M059J (cell line): ENCODE measurements at regions not wholly inside any gene's neighbourhood (a gene's known extent, or its start where the extent isn't known, plus 50 kb on each side); places are given as distances from the start of the nearest gene placed in this dataset.
"Not testable (repeated sequence)": the region's sequence is repeated elsewhere in the genome, so short reads cannot be mapped to it uniquely, and the experiment has no call there.

Experiments used
- DNase-seq: peaks from one replicate; pipeline ENCODE4 v3.0.0-alpha.2; 2012; ENCODE audit warnings: low read depth

DNA sequence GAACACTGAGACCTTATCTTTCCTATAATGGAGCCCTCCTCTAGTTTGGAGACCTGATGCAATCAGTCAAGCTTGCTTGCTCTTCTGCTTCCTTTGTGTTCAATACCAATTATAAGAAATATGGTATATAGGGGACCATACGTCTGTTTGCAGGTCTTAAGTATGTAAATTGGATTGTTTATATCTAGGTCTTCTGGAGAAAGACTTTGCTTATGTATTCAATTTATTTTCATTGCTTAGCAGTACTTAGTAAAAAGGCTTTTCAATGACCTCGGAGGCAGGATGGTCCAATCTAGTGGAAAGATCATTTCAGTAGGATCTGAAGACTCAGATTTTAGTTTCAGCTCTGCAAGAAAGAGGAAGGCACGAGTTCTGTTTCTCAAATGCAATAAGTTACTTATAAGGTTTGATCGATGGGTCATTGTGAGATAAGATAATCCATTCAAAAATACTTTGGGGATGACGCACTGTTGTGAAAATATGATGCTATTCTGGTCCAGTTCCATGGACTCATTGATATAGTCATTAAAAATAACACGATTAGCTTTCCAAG, 571.6 kb downstream of the SH2D4B start:
- DNase-seq: no peak

DNA sequence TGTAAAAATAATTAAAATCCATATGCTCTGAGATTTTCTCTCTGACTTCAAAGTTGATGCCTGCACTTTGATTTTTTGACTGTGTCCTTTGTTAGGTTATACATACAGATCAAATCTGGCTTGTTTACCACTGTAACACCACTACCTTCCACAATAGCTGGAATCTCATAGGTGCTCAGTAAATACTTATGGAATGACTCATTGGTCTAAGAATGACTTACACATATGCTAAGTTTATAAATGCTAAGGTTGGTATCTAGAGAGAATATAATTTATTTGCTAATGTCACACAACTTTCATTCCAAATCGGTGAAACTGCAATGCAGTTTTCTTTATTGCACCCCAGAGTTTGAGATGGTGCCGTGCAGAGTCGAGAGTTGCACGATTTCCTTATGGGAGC, 578.5 kb downstream of the SH2D4B start:
- DNase-seq: peak; percentile 28

DNA sequence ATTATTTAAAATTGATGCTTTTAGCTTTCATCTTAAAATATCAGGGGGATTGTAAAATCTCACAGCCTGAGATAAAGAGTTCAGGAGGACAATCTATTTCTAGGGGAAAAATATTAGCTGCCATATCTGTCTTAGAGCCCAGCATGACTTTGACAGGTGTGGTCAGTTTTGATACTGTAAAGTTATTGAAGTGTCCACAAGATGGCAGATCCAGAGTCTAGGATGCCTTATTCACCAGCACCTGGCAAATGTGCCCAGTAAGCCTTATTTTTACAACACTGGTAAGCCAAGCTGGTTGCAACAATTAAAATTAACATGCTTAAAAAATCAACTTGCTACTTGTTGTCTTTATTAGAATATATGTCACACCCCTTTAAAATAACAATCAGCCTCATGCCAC, 579.3 kb downstream of the SH2D4B start:
- DNase-seq: peak; percentile 7

DNA sequence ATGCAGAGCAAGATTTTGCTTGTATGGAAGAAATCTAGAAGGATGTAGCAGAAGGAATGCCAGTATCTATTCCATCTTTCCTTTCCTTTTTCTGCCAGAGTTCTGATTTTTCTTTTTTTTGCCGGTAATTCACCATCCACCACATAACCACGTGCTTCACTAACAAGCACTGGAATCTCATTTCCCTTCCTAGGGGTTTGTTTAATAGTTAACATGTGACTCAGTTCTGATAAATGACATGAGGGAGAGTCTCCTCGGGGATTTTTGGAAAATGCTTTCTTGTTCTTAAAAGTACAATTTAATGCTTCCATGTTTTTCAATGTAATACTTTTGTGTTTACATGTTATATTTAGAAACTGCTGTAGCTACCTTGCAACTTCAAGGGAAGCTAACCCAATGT, 590.2 kb downstream of the SH2D4B start:
- DNase-seq: peak; percentile 4

DNA sequence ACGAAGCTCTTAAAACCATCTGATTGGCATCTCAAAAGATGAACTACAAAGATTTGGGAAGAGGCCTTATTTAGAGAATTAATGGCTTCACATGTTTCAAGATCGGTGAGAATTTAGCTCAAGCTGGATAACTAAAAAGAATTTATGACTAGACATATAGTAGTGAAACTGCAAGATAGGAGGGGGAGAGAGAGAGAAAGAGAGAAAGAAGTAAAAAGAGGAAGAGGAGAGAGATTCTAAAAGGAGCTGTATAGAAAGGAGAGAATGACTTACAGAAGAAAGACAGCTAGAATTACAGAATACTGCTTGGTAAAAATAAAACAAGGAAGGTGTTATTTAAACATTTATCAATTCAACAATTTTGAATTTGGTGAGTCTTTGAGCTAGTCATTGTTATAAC, 592.3 kb downstream of the SH2D4B start:
- DNase-seq: no peak

DNA sequence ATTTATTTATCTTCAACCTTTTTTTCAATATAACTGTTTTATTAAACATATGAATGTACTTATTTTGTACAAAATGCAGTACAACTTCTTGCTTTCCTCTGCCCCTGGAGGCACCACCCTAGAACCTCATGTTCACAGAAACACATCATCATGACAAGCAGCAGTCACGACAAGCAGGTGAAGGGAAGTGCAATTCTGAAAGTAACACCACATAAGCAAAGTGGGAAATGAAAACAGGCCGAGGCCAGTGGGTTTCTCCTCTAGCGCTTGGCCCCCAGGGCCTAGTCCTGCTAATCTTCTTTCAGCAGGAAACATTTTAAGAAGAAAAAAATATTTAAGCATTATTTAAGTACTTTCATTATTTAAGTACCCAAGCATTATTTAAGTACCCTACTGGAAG, 598.1 kb downstream of the SH2D4B start:
- DNase-seq: no peak

DNA sequence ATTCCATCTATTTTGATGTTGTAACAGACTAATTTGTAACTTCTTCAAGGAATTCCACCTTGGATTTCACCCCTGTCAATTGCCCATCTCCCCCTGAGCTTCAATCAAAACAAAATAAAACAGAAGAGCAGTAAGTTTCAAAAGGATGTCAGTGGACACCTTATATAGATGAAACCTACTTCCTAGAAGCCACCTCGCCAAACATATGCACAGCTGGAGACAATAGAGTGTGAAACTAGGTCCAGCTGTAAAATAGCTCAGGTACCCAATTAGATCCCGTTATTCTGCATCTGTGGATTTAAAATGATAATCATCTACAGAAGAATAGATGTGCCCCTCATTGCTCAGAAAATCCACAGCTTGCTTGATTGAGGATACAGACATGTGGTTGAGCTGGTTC, 598.6 kb downstream of the SH2D4B start:
- no peak for DNase-seq

DNA sequence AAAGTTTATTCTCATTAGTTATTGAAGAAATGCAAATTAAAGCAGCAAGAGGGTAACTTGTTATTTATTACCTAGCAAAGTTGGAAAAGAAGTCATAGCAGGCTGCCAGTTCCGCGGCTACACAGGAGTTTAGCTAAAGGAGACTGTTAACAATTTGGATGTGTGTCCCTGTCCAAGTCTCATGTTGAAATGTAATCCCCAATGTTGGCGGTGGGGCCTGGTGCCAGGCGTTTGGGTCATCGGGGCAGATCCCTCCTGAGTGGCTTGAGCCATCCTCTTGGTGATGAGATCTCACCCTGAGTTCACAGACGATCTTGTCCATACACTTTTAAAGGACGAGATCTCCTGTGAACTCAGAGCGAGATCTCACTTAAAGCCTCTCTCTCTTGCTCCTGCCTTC, 608.3 kb downstream of the SH2D4B start:
- DNase-seq: no peak

DNA sequence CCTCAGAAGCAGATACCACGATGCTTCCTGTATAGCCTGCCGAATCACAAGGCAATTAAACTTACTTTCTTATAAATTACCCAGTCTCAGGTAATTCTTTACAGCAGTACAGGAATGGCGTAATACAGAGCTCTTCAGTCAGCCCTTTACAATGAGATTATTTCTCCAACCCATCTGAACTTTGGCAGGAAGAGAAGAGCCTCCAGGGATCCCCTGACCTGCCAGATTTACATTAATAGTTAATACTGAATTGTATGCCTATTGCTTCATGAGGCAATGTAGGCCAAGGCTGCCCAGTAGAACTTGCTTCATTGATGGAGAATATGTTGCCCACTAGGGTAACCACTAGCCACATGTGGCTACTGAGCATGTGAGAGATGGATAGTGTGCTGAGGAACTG, 608.7 kb downstream of the SH2D4B start:
- no peak for DNase-seq

DNA sequence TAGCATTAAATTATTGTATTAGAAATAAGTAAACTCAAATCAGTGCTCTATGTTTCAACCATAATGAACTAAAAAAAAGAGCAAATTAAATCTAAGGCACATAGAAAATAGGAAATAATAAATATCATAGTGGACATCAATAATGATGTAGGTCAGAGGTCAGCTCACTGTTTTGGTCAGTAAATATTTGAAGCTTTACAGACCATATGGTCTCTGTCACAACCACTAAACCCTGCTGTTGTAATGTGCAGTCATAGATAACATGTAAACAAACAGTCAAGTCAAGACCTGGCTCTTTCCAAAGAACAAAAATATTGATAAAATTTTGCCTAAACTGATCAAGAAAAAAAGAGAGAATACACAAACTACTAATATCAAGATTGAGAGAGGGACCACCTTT, 615.0 kb downstream of the SH2D4B start:
- no peak for DNase-seq

DNA sequence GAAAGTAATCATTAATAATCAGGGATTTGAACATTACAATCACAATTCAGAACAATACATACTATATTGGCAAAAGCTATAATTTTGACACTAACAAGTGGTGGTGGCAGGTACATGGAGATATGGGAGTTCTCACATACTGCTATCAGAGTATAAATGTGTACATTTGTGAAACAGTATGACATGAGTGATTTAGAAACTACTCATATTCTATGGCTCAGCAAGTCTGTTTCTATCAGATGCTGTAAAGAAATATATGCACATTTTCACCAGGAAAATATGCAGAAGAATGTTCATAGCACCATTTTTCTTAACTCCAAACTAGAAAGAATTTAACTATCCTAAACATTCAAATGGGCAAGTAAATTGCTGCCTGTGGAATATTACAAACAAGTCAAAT, 620.0 kb downstream of the SH2D4B start:
- no peak for DNase-seq

DNA sequence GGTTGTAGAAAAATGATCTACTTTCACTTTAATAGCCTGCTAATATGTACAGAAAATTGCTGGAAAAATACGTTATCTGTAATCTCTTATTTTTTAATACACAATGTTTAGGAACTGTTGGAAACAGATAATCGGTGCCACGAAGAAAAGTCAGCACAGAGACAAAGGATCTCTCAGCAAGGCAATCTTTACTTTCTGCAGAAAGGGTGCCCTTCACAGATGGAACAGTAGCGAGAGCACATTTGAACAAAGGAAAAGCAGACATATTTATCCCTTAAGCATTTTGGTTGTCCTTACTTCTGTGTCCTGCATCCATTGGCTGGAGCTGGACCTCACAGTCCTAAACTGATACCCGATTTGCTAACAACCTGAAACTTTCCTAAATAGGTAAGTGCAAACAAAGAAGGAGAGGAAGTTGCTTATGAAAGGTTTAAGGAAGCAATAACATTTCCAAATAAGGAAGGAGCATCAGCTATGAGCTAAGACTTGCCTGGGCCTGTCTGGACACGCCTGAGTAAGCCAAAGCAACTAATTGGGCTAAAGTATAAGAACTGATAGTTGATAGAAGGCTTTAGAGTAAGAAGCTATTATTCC, 640.0 kb downstream of the SH2D4B start:
- no peak for DNase-seq

DNA sequence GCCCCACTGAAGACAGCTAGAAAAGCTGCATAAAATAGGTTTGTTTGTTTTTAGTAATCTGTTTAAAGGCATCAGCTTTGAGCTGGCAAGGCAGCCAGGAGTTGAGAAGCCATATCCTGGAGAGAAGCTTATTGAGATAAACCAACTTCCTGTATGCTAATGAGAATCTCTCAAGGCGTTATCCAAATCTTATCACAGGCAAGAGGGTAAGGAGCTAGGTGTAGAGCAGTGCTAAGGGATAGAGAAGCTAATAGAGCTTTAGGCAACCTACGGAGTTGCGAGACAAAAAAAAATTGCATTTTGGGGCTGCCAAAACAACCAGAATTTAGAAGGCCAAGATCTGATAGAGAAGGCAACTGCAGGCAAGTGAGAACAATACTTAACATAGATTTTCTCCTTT, 641.6 kb downstream of the SH2D4B start:
- DNase-seq: no peak

DNA sequence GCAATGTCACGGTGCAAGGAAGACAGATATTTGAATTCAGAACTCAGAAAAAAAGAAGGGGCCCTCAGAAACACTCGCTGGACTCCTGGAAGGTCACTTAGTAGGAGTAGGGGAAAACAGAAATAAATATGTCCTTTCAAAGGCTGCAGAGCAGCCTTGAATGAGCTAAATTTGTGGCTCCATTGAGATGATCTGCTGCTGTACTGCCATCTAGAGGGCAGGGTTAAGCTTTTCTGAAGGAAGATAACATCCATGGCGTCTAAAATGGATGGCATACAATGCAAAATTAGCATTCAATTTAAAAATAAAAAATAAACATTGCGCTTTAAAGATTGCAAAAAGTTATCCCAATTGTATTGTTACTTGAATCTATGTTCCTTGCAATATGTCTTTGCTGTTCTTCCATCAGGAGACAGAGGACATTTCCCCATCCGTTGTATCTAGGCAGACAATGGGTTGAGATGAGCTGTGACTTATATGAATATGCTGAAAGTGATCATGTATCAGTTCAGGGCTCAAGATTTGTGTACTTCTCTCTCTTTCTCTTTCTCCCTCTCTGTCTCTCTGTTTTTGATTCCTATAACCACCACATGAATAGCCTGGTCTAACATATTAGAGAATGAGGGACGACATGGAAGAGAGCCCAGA, 642.2 kb downstream of the SH2D4B start:
- DNase-seq: peak; percentile 19

DNA sequence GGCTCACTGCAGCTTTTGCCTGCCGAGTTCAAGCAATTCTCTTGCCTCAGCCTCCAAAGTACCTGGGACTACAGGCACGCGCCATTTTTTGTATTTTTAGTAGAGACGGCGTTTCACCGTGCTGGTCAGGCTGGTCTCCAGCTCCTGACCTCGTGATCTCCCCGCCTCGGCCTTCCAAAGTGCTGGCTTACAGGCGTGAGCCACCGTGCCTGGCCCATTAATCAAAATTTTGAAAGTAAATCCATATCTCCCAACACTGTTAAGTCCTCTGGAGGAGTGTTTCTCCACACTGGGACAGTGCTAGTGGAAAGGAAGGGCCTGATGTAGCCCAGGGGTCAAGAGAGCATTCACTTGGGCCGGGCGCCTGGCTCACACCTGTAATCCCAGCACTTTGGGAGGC, 644.6 kb downstream of the SH2D4B start:
- DNase-seq: no peak

DNA sequence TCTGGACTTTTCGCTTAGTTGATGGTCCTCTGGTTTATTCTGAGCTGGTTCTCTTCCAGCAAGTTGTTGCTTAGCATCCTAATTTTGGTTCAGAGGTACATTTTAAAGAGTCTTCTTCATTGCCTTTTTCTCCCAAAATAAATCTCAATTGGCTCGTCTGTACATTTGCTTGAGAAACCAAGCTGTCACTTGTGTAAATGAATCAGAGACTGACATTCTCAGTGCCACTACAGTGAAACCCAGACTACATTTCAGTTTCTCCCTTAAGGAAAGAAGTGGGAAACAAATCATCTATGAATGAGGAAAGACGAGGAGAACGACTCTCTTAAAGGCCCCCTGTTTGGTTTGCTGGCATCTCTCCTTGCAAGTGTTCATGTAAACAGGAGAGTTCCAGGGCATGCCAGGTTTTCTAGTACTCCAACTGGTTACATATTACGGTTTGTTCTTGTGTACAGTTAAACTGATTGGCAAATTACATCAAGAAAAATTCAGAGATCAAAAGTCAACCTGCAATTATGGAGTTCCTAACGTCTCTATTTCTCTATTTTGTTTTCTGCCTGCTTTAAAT, 654.6 kb downstream of the SH2D4B start:
- DNase-seq: no peak

DNA sequence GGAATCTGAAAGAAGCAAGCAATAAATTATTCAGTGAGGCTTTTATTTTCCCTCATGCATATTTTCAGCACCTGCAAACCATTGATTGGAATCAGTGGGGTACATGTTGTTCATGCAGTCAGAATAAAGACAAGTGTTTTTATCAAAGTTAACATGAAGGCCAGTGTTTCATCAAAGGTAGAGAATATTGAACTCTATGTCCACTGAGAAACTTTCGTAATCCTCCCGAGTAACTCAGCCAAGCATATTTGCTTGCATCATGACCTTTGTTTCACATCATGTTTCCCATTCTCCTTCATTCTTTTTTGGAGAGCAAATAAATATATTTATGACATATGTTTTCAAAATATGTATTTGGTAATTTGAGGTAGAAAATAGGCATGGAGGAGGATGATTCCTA, 663.1 kb downstream of the SH2D4B start:
- no peak for DNase-seq

DNA sequence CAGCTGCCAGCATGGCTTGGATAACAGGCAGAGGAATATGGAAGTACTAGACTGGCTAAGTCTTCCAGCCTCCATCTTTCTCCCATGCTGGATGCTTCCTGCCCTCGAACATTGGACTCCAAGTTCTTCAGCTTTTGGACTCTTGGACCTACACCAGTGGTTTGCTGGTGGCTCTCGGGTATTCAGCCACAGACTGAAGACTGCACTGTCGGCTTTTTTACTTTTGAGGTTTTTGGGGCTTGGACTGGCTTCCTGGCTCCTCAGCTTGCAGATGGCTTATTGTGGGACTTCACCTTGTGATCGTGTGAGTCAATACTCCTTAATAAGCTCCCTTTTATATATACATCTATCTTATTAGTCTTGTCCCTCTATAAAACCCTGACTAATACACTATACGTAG, 667.6 kb upstream of the NRG3 start:
- DNase-seq: not testable (repeated sequence)

DNA sequence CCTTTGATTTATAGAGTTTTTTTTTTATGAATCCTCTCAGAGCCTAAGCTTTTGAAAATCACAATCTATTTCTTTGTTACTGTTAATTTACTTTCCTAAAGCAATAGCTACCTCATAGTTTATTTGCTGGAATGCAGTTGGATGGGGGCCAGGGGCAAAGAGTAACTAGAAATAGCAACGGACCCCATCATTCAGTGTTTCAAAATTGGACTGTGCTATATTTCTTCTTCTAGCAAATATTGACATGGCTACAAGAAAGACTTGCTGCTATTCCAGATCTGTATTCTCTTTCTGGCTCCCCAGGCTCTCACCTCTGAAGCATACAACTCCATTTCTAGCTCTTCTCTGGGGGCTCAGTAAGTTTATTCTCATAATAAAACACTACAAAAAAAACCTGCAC, 661.6 kb upstream of the NRG3 start:
- DNase-seq: no peak

DNA sequence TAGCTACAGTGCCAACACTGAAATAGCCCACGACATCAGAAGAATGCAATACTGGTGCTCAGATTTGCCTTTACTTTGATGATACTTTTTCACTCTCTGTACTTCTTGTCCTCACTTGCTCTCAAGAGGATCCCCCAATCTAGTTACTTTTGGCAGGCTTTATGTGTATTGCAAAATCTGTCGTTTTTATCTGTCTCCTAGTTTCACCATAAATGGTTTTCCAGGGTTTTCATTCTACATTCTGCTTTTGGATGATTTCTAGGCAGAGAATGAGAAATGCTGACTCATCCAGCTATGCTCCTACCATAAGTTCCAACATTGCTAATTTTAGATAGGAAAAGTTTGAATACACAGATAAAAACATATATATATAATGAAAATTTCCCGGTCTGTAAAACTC, 659.5 kb upstream of the NRG3 start:
- DNase-seq: no peak

DNA sequence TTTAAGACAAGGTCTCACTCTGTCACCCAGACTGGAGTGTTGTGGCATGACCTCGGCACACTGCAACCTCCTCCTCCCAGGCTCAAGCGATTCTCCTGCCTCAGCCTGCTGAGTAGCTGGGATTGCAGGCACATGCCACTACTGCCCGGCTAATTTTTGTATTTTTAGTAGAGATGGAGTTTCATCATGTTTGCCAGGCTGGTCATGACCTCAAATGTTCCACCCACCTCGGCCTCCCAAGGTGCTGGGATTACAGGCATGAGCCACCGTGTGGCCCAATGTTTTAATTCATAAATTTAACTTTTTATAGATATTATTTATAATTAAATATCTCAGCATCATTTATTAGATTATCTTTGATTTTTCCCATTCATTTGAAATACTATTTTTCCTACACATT, 658.0 kb upstream of the NRG3 start:
- no peak for DNase-seq

DNA sequence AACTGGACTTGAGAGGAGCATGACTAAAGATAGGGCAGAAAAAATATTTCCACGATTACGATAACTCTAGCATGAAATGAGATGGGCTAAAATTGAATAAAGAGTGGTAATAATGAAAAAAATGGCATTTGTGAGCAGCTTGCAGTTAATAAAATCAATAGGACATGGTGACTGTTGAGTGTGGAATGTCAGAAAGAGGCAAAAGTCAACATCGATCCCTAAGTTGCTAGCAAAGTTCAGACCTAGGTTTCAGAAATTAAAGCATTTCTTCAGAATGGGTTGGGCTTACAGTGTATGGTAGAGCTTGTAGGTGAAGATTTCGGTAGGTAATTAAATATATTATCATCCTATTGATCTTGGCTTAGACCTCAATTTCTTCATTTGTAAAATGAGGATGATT, 656.7 kb upstream of the NRG3 start:
- DNase-seq: no peak

DNA sequence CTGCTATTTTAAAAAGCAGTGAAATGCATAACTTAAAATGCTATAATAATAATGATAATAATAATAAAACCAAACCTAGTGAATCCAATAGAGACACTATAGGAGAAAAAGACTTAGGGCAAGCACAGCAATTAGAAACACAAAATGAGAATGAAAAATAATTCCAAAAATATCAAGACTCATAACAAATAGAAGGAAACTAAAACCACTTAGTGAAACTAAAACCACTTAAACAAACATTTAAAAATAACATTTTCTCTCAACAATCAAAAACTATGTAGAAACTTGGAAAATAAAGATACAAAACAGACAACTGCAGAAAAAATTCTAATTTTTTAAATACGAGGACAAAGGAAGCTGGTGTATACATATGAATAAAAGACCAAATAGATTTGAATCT, 655.2 kb upstream of the NRG3 start:
- DNase-seq: no peak

DNA sequence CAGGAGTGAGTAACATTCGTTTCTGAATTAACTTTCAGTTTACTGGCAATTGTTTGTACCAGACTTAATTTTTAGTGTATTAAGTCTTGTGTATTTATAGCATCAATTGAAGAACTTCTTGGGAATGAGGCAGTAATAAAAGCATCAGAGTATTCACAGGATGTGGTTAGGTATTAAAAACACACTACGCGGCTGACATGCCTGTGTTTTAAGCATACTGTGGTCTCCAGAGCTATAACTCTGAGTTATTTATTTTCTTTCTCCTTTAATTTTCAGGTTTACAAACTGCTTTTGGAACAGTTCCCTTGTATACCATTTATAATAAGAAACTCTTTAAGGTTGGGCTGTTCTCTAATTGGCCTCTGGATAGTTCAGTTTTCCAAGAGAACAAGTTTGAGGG, 626.1 kb upstream of the NRG3 start:
- peak; percentile 16 for DNase-seq
